HepG2 (cell line): ENCODE measurements at regions not wholly inside any gene's neighbourhood (a gene's known extent, or its start where the extent isn't known, plus 50 kb on each side); places are given as distances from the start of the nearest gene placed in this dataset.

Experiments
- ATAC-seq: fragments of 200-7000 bp; cut with Tn5 transposase; 3 replicates; pipeline ENCODE4 v1.9.1; 2020; ENCODE audit warnings: mild to moderate bottlenecking, moderate library complexity
- BruUV-seq: library from RNA; stranded (reverse); fragments of 400-500 nt; replicated peaks from 2 replicates; lab custom pipeline; 2021; lab: Mats Ljungman, UMichigan
- CTCF ChIA-PET: fragments of 300-600 bp; formaldehyde crosslinking; extraction: SDS; loops from one replicate; lab custom pipeline; 2021; ENCODE audit warnings: low total read pairs, inconsistent platforms, low intra/inter-chr PET ratio; lab: Yijun Ruan, JAX
- POLR2A ChIA-PET: fragments of 350-600 bp; sonication (Branson Sonifier 250); formaldehyde crosslinking; loops from one replicate; lab custom pipeline; 2020; ENCODE audit warnings: antibody characterized with exemption, inconsistent platforms; lab: Yijun Ruan, JAX
- DNase-seq: peaks from one replicate; pipeline ENCODE4 v3.0.0-alpha.2; 2015; ENCODE audit warnings: low spot score
- FAIRE-seq: peaks from 3 replicates; lab custom pipeline; 2011; peaks lifted over from hg19 to GRCh38; lab: Jason Lieb, UNC
- H2AFZ ChIP-seq: one replicate; pipeline ENCODE4 v1.6.1; 2011; ENCODE audit warnings: low read length, inconsistent platforms
- H3K27ac ChIP-seq: fragments of 300-600 bp; 3 replicates; pipeline ENCODE4 v1.8.0; 2011; ENCODE audit warnings: mixed run types, mild to moderate bottlenecking, mixed read lengths, low read length, inconsistent platforms; ENCODE audit not compliant: insufficient read depth; ENCODE audit errors: extremely low read length
- H3K27me3 ChIP-seq, 2 experiments: fragments of 200-600 bp in 1 of 2; 2 replicates in 1 of 2; 3 replicates in 1 of 2; pipeline versions ENCODE4 v1.6.0 to v1.8.0; 2011; ENCODE audit warnings: low read length in 2 of 2, mild to moderate bottlenecking in 2 of 2, moderate library complexity in 2 of 2, inconsistent platforms in 1 of 2; ENCODE audit not compliant: insufficient read depth in 2 of 2, control insufficient read depth in 1 of 2
- H3K36me3 ChIP-seq, 2 experiments: fragments of 200-600 bp in 1 of 2; replicated peaks in 1 of 2; 2 replicates in 1 of 2; 3 replicates in 1 of 2; pipeline versions ENCODE4 v1.5.1 to v1.8.0; 2011; ENCODE audit warnings: low read length in 2 of 2, inconsistent platforms in 1 of 2; ENCODE audit not compliant: insufficient read depth in 2 of 2, control insufficient read depth in 1 of 2
- H3K4me1 ChIP-seq: 2 replicates; pipeline ENCODE4 v1.5.1; 2012; ENCODE audit warnings: low read length, inconsistent platforms; ENCODE audit not compliant: insufficient read depth
- H3K4me2 ChIP-seq: 2 replicates; pipeline ENCODE4 v1.6.0; 2011; ENCODE audit warnings: low read depth, low read length, inconsistent platforms
- H3K4me3 ChIP-seq, 3 experiments: fragments of 200-600 bp in 1 of 3; sonication (generic), shearing (Covaris generic) in 1 of 3; replicated peaks in 1 of 3; 2 replicates each; pipeline ENCODE4 v1.5.1; 2011 to 2016; ENCODE audit warnings: low read length in 3 of 3, inconsistent platforms in 2 of 3, low read depth in 2 of 3, mild to moderate bottlenecking in 2 of 3, control low read depth in 1 of 3, mixed read lengths in 1 of 3; ENCODE audit not compliant: insufficient read depth in 1 of 3
- H3K79me2 ChIP-seq: one replicate; pipeline ENCODE4 v1.6.1; 2011; ENCODE audit warnings: low read length, inconsistent platforms; ENCODE audit not compliant: insufficient read depth
- H3K9ac ChIP-seq: 2 replicates; pipeline ENCODE4 v1.6.0; 2011; ENCODE audit warnings: mild to moderate bottlenecking, low read depth, low read length, inconsistent platforms; ENCODE audit not compliant: insufficient read depth
- H3K9me3 ChIP-seq: 2 replicates; pipeline ENCODE4 v1.5.1; 2012; ENCODE audit warnings: mild to moderate bottlenecking, low read length
- H4K20me1 ChIP-seq: 2 replicates; pipeline ENCODE4 v1.6.0; 2011; ENCODE audit warnings: inconsistent platforms, mild to moderate bottlenecking, low read length, moderate library complexity; ENCODE audit not compliant: insufficient read depth
- JDP2 ChIP-seq: sonication (generic); formaldehyde crosslinking; IDR thresholded peaks from 2 replicates; pipeline ENCODE4 v1.8.1; 2022; ENCODE audit warnings: missing genetic modification reagents, borderline replicate concordance
- MTA3 ChIP-seq: sonication (generic); formaldehyde crosslinking; IDR thresholded peaks from 2 replicates; pipeline ENCODE4 v1.4.0; 2020; ENCODE audit warnings: missing genetic modification reagents
- MXD3 ChIP-seq: IDR thresholded peaks from 2 replicates; pipeline ENCODE4 v1.6.1; 2016; ENCODE audit warnings: mild to moderate bottlenecking, missing biosample characterization, missing genetic modification reagents
- MYNN ChIP-seq: sonication (generic); formaldehyde crosslinking; IDR thresholded peaks from 2 replicates; pipeline ENCODE4 v1.4.0; 2020; ENCODE audit warnings: mild to moderate bottlenecking, low read depth, missing genetic modification reagents
- REST ChIP-seq, 2 experiments: IDR thresholded peaks; 2 replicates each; pipeline ENCODE4 v1.6.1; 2011 to 2012; ENCODE audit warnings: low read length in 2 of 2, borderline replicate concordance in 1 of 2, low read depth in 1 of 2, mild to moderate bottlenecking in 1 of 2, moderate library complexity in 1 of 2
- RXRB ChIP-seq: IDR thresholded peaks from 2 replicates; pipeline ENCODE4 v1.6.1; 2016; ENCODE audit warnings: borderline replicate concordance, missing genetic modification reagents, missing compliant biosample characterization
- TAF15 ChIP-seq: fragments of 200-400 bp; formaldehyde crosslinking; IDR thresholded peaks from one replicate; pipeline ENCODE4 v1.6.1; 2018; ENCODE audit warnings: mild to moderate bottlenecking, low read depth, low read length; ENCODE audit not compliant: poor library complexity, severe bottlenecking
- ZBTB49 ChIP-seq: sonication (generic); formaldehyde crosslinking; IDR thresholded peaks from 2 replicates; pipeline ENCODE4 v1.4.0; 2020; ENCODE audit warnings: missing genetic modification reagents, borderline replicate concordance
- ZNF430 ChIP-seq: sonication (generic); formaldehyde crosslinking; IDR thresholded peaks from 2 replicates; pipeline ENCODE4 v1.9.0; 2021; ENCODE audit warnings: mild to moderate bottlenecking, missing genetic modification reagents
- ZNF652 ChIP-seq: IDR thresholded peaks from 2 replicates; pipeline ENCODE4 v1.6.1; 2016; ENCODE audit warnings: low read depth, borderline replicate concordance
- WGBS: methylation state at CpG from one replicate; pipeline ENCODE4 v1.1.6; 2017; ENCODE audit warnings: low lambda C conversion rate; 5-methylcytosine and 5-hydroxymethylcytosine counted together
- in situ Hi-C: cut with HindIII; loops from 2 replicates; pipeline ENCODE4 v1.10.0; 2017; ENCODE audit warnings: low pct_unique_long_range_greater_than_20kb; ENCODE audit not compliant: extremely low pct_ligation_motif_present
- intact Hi-C: fragments of 100-400 bp; cut with micrococcal nuclease; formaldehyde crosslinking; loops from one replicate; pipeline ENCODE4 v1.10.0; 2022; ENCODE audit not compliant: unreplicated experiment

GRCh38 chr2:144595686-144596072, 75.8 kb upstream of the ZEB2 start:
- Histone ChIP-seq H3K36me3 (no peaks in the 10 kb centered on the region), H2AFZ (no peak overlapping the region), H3K4me2 (no peak overlapping the region), H3K9ac (no peak overlapping the region), H3K79me2 (no peaks in the 10 kb centered on the region), H3K4me3 (no peak overlapping the region), H4K20me1 (no peaks in the 10 kb centered on the region)
- CTCF ChIA-PET = no interaction called here
- DNase-seq (no peak), FAIRE-seq (no peak)
- no TSS peak for BruUV-seq
- WGBS = 13% methylated on average over 4 of the region's 4 CpGs
- no peak for TF ChIP-seq ZNF652 (CRISPR knock-in tag)
- TF ChIP-seq ZNF430 = no peak
- TF ChIP-seq, all 625 proteins: peak for 0
- Histone ChIP-seq H3K27me3 (0 out of 5 replicates have a peak, but pooled peaks cover 0 to 1% of the 10 kb centered on the region in 2 experiments), H3K9me3 (no peaks in the 10 kb centered on the region), H3K4me1 (no peaks in the 10 kb centered on the region), H3K27ac (no peak overlapping the region)
- in situ Hi-C loops = no loop called here
- no peak for ATAC-seq
- intact Hi-C loops = no loop called here
- POLR2A ChIA-PET = no interaction called here

GRCh38 chr2:144595279-144595678, 75.4 kb upstream of the ZEB2 start:
- H3K36me3 ChIP-seq = no peaks in the 10 kb centered on the region
- ATAC-seq (no peak), FAIRE-seq (no peak), DNase-seq (no peak)
- H3K27ac ChIP-seq = no peak overlapping the region
- no TSS peak for BruUV-seq
- H3K27me3 ChIP-seq = 0 out of 5 replicates have a peak, but pooled peaks cover 0 to 1% of the 10 kb centered on the region in 2 experiments
- no peaks in the 10 kb centered on the region for H3K9me3 ChIP-seq
- H3K4me1 ChIP-seq = no peaks in the 10 kb centered on the region
- CTCF ChIA-PET = no interaction called here
- H3K9ac ChIP-seq = no peak overlapping the region
- H3K79me2 ChIP-seq = no peaks in the 10 kb centered on the region
- H3K4me2 ChIP-seq = no peak overlapping the region
- intact Hi-C loops = no loop called here
- H4K20me1 ChIP-seq = no peaks in the 10 kb centered on the region
- in situ Hi-C loops = no loop called here
- POLR2A ChIA-PET = no interaction called here
- WGBS = 4% methylated on average over 2 of the region's 2 CpGs
- H3K4me3 ChIP-seq = no peak overlapping the region
- no peak overlapping the region for H2AFZ ChIP-seq
- TF ChIP-seq MXD3 = no peak
- no peak for TF ChIP-seq MTA3 (CRISPR knock-in tag)
- no peak for TF ChIP-seq TAF15
- no peak for TF ChIP-seq MYNN (CRISPR knock-in tag)
- TF ChIP-seq ZBTB49 = no peak
- no peak for TF ChIP-seq RXRB (CRISPR knock-in tag)
- no peak for TF ChIP-seq JDP2 (CRISPR knock-in tag)
- no peak for TF ChIP-seq REST (IDR thresholded peaks at IDR 0.05; ENCODE audit: borderline replicate concordance in 1 of 2, low read depth in 1 of 2, low read length in 2 of 2)
